ACHN (cell line): ENCODE measurements at regions not wholly inside any gene's neighbourhood (a gene's known extent, or its start where the extent isn't known, plus 50 kb on each side); places are given as distances from the start of the nearest gene placed in this dataset.

Source experiments
- DNase-seq: peaks from one replicate; pipeline ENCODE4 v3.0.0-alpha.2; 2015
- in situ Hi-C: cut with HindIII; loops from 2 replicates; pipeline ENCODE4 v1.10.0; 2017; ENCODE audit warnings: low sequenced_read_pairs, low pct_ligation_motif_present, low pct_unique_long_range_greater_than_20kb

DNA sequence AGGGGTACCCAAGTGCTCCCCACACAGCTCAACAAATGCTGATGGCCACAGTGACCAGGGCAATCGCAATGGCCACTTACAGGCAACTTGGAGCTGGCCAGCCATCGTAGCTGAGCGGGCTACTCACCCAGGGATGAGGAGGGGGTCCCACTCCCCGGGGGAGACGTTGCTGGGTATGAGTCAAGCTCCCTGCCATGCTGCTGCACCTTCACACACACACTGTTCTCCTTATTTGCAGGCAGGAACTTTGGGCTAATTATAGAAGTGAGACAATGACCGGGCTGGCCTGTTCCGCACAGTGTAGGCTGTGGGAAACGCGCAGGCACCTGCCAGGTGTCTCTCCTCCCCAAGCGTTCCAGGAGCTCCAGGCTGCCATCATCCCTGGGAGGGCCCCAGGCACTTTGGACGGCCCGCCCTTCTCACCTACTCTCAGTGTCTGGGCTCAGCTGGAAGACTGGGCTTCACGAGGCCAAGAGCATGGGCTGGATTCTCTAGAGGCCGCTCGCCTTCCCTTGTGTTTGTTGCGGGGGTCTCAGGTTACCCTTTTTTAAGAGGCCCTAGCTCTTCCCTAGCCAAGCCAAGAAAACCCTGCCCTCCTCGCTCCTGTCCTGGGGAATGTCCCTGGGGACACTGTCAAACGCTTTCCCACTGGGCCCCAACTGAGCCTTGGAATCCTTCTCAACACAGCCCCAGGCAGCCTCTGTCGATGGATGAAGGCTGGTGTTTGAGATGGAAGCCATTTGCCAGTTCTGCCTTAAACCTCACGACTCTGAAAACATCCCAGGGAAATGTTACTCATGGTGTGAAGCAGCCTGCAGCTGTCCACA is 73.0 kb downstream of the RTL6 start:
- DNase-seq = no peak
- in situ Hi-C loops = no loop called here

GRCh38 chr22:44424359-44424682 is 73.7 kb downstream of the RTL6 start:
- DNase-seq = no peak
- in situ Hi-C loops = no loop called here

DNA sequence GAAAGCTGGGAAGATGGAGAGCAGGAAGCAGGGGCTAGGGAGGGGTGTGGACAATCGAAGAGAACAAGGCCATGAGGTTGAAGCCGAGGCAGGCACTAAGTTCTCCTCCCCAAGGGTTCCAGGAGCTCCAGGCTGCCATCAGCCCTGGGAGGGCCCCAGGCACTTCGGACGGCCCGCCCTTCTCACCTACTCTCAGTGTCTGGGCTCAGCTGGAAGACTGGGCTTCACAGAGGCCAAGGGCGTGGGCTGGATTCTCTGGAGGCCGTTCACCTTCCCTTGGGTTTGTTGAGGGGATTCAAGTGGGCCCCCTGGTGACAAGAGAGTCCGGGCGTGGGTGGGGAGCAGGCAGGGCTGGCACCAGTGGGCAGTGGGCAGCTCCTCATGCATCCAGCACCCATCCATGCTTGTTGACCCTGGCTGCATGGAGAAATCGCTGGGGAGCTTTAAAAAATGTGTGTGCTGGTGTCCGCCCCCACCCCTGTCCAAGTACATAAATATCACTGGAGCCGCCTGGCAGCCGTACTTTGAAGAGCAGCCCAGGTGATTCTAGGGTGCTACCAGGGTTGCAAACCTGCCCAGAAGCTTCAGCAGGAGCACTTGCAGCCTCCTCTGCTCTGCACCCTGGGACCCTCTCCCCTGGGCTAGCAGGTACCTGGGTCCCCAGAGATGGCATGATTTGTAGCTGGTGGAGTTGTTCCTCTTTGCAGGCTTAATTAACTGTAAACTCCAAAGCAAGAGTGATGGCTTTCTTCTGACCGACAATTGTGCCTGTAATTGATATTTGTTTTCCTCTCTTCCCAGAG is 74.3 kb downstream of the RTL6 start:
- in situ Hi-C loops = no loop called here
- DNase-seq = no peak

DNA sequence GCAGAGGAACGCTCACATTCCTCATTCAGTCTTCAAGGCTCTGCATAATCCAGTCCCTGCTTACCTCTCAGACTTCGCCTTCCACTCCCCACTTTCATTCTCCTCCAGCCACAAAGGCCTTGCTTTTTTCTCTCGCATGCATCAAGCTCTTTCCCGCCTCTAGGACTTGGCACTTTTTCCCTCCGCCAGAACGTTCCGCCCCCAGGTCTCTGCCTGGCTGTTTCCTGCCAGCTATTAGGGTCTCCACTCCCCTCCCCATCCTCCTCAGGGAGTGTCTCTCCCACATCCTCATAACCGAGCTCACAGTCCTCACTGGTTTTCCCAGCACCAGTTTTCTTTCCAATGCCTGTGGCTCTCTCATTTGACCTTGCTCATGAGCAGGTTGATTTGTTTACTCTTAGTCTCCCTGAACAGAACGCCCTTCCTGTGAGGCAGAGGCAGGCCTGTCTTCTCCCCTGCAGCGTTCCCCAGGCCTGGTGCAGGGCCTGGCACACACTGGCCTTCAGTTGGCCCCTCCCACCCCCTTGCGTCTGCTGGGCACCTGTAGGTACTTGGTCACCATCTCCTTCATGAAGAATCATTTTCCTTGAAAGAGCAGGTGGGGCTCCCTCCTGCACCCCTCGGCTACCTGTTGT is 75.2 kb downstream of the RTL6 start:
- in situ Hi-C loops = no loop called here
- DNase-seq = no peak

DNA sequence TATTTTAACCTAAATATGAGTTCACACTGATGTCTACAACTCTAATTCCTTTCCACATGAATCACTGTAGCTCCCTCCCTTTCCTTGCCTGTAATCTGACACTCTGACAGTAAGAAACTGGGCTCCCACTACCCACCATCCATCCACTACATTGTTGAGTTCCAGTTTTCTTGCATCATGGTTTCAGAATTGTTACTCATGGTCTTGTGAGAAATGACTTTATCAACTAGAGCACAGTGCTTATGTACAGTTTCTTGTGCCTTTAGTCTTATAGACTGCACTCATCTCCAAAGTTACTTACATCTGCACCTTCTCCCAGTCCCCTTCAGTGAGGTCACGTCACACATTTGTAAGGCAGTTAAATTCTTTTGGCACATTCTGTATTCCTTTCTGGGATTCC is 78.6 kb downstream of the RTL6 start:
- in situ Hi-C loops = no loop called here
- DNase-seq = no peak

GRCh38 chr22:44413211-44413610 is 84.8 kb downstream of the RTL6 start:
- DNase-seq = no peak
- in situ Hi-C loops = no loop called here

GRCh38 chr22:44412136-44412731 is 85.8 kb downstream of the RTL6 start:
- DNase-seq = no peak
- in situ Hi-C loops = no loop called here

- DNase-seq = no peak
- in situ Hi-C loops = no loop called here
Measured at GRCh38 chr22:44411226-44412135, 86.6 kb downstream of the RTL6 start.

GRCh38 chr22:44410451-44410991 is 87.5 kb downstream of the RTL6 start:
- no peak for DNase-seq
- in situ Hi-C loops = no loop called here

DNA sequence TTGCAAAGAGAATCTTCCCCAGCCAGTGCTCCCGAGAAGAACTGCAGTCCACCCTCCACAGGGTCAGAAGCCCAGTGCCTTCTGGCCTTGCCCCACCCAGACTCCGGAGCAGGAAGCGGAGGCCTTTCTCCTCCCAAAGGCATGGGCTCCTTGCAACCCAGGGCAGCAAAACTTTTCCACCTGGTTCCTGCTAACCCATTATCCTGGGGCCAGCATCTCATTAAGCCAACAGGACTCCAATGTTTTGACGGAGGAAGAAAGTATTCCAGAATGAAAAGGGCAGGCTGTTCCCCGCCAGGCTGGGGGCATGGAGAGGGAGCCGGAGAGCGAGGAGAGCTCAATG is 88.1 kb downstream of the RTL6 start:
- in situ Hi-C loops = no loop called here
- DNase-seq = no peak

DNA sequence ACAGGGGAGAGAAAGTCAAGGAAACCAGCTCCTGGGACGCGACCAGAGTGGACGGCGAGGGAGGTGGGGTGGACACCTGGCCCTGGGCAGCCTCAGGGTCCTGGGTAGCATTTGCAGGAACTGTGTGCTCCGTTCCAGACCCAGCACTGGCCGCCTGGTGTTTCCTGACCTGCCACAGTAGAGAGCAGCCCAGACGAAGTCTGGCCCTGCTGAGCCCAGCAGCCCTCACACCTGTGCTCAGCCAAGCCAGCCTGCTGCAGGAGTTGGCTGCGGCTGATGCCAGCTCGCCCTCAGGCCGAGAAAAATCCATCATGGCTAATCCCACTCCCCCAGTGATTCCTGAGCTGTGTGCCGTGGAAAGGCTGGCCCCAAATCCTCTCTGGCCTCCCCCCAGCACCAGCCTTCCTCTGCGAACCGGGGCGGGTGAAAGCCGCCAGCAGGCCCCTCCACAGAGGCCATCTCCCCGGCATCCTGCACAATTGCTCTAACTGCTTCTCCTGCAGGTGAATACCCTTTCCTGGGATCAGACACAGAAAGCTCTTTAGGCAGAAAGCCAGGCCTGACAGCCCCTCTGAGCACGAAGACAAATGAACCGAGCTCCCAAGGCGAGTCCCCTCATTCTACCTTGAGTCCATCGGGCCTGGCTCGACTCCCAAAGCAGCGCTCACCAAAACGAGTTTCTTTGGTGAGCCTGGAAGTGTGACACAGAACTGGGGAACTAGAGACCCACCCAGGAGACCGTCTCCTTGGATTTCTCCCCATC is 88.6 kb downstream of the RTL6 start:
- in situ Hi-C loops = no loop called here

GRCh38 chr22:44408829-44409192 is 89.2 kb downstream of the RTL6 start:
- in situ Hi-C loops = no loop called here
- DNase-seq = no peak

More for the DNA sequence above, 88.6 kb downstream of the RTL6 start:
- DNase-seq = no peak

DNA sequence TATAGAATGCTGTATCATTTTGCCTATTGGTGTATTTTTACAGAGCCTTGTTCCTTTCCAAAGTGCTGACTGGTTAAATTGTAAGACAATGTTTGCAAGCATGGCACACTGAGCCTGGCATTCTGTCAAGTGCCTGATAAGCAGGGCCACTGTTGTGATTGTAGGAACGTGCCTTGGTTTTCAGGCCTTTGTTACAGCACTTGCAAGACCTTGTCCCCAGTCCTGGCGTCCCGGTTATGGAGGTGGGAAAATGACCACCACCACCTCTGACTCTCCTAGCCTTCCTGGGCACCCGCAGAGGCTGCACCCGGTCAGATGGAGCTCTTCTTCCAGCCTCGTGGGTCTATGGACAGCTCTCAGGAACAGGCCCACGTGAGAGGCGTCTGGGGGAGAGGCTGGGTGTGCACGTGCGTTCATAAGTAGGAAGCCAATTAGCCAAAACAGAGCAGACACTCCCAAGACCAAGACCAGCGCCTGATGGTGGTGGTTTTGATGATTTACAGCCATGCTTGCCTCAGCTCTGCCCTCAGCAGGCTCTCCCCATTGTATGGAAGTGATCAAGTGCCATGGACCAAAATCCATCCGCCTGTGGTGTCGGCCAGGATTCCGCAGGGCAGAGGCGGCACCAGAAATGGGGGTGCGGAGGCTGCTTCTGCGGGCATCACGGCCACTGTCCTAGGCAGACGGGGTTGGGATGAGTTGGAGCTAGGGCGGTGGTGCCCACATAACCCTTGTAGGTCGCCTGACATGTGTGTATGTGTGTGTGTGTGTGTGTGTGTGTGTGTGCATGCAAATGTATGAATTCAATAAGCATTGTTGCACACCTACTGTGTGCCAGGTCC is 89.8 kb downstream of the RTL6 start:
- no peak for DNase-seq
- in situ Hi-C loops = no loop called here

GRCh38 chr22:44407171-44407986 is 90.7 kb downstream of the RTL6 start:
- no peak for DNase-seq
- in situ Hi-C loops = no loop called here

DNA sequence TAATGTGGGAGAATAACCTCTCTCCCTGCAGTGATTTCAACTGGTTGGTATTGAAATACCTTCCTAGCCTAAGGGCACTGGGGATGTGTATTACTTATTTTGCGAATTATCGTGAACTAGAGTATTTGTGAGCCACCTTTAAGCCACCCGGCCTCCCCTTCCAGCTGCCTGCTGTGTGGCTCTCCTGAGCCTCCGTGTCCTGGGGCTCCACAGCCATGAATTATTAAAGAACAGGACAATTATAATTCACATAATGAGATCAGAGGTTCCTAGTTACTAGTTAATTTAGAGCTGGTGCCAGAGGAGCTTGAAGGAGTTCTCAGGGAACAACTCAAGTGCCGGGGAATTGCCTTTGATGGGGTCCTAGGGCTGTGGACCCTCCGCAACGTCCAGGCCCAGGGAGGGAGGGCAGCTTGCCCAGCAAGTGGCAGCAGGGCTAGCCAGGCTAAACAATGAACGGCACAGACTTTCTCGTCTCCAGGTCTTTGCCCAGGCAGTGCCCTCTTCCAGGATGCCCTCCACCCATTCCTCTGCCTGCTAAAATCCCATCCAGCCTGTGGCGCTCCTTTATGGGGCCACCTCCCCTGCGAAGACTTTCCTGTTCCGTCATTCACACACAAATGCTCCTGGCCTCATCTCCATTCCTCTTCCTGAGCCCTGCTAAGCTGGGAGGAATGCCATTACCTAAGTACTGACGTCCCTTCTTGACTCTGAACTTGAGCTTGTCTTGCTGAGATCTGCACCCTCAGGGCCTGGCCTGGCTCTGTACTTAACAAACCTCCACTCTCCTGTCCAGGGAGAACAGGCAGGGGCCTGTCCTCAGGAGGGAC is 91.5 kb downstream of the RTL6 start:
- in situ Hi-C loops = no loop called here
- no peak for DNase-seq
